ENCODE measurements at regions not wholly inside any gene's neighbourhood (a gene's known extent, or its start where the extent isn't known, plus 50 kb on each side); places are given as distances from the start of the nearest gene placed in this dataset.

DNA sequence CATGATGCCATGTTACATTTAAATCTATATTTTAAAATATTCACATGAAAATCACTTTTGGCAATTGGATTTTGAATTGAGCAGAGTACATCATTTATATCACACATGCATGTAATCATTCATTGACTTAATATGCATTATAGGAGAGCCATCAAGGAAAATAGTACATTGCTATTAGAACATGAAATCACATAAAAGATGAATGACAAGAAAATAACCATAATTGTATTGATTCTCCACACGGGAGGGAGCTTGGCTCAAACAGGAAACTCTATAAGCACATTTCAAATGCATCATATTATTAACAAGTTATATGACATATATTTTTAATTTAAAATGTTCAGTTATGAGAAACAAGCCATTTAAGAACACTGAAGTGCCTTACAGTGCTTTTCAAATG lies 208.6 kb upstream of the PRR20A start:
- TF ChIP-seq, protein P1, sequence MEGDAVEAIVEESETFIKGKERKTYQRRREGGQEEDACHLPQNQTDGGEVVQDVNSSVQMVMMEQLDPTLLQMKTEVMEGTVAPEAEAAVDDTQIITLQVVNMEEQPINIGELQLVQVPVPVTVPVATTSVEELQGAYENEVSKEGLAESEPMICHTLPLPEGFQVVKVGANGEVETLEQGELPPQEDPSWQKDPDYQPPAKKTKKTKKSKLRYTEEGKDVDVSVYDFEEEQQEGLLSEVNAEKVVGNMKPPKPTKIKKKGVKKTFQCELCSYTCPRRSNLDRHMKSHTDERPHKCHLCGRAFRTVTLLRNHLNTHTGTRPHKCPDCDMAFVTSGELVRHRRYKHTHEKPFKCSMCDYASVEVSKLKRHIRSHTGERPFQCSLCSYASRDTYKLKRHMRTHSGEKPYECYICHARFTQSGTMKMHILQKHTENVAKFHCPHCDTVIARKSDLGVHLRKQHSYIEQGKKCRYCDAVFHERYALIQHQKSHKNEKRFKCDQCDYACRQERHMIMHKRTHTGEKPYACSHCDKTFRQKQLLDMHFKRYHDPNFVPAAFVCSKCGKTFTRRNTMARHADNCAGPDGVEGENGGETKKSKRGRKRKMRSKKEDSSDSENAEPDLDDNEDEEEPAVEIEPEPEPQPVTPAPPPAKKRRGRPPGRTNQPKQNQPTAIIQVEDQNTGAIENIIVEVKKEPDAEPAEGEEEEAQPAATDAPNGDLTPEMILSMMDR (IDR thresholded peaks at IDR 0.05): no peak
- no peak for TF ChIP-seq POLR2A (IDR thresholded peaks at IDR 0.05)
